A549 (cell line): ENCODE measurements at regions not wholly inside any gene's neighbourhood (a gene's known extent, or its start where the extent isn't known, plus 50 kb on each side); places are given as distances from the start of the nearest gene placed in this dataset.

Experiments used
- ATAC-seq, 2 experiments: fragments of 200-7000 bp in 1 of 2; fragments of >200 bp in 1 of 2; cut with Nextera tagmentation in 1 of 2; cut with Tn5 transposase in 1 of 2; 3 replicates each; pipeline versions ENCODE4 v1.8.0 to v1.9.1; 2018 to 2020; ENCODE audit warnings: mild to moderate bottlenecking in 1 of 2, moderate library complexity in 1 of 2
- CTCF ChIA-PET: fragments of 300-600 bp; sonication (Branson Sonifier 250); formaldehyde crosslinking; extraction: SDS; loops from one replicate; lab custom pipeline; 2021; ENCODE audit warnings: antibody characterized with exemption, inconsistent platforms; lab: Yijun Ruan, JAX
- POLR2A ChIA-PET: fragments of 350-600 bp; formaldehyde crosslinking; extraction: SDS; loops from one replicate; lab custom pipeline; 2021; ENCODE audit warnings: antibody characterized with exemption, inconsistent platforms; lab: Yijun Ruan, JAX
- DNase-seq, 2 experiments: peaks; one replicate each; pipeline versions ENCODE4 v3.0.0 to v3.0.0-alpha.2; 2011 to 2016; ENCODE audit warnings: low read depth in 1 of 2, low spot score in 1 of 2
- FAIRE-seq: peaks from 2 replicates; lab custom pipeline; 2011; peaks lifted over from hg19 to GRCh38; lab: Jason Lieb, UNC
- H3K27ac ChIP-seq, 2 experiments: fragments of >200 bp; sonication (Bioruptor Twin); formaldehyde crosslinking; 3 replicates each; pipeline ENCODE4 v1.5.1; 2016 to 2017
- H3K4me1 ChIP-seq: fragments of >200 bp; sonication (Bioruptor Twin); formaldehyde crosslinking; 3 replicates; pipeline ENCODE4 v1.6.1; 2016
- H3K4me2 ChIP-seq: fragments of >200 bp; sonication (Bioruptor Twin); formaldehyde crosslinking; 3 replicates; pipeline ENCODE4 v1.6.1; 2016
- H3K4me3 ChIP-seq: fragments of >200 bp; sonication (Bioruptor Twin); formaldehyde crosslinking; 3 replicates; pipeline ENCODE4 v1.5.1; 2016
- H3K9me3 ChIP-seq: fragments of >200 bp; sonication (Bioruptor Twin); formaldehyde crosslinking; 3 replicates; pipeline ENCODE4 v1.6.1; 2016
- BHLHE40 ChIP-seq: IDR thresholded peaks from 2 replicates; pipeline ENCODE4 v1.6.1; 2012; ENCODE audit warnings: low read depth, low read length, inconsistent platforms
- CTCF ChIP-seq: fragments of >200 bp; sonication (Bioruptor Twin); formaldehyde crosslinking; IDR thresholded peaks from 3 replicates; pipeline ENCODE4 v1.5.1; 2016
- E2F6 ChIP-seq: IDR thresholded peaks from 2 replicates; pipeline ENCODE4 v1.6.1; 2012; ENCODE audit warnings: low read depth, borderline replicate concordance
- EP300 ChIP-seq, 2 experiments: fragments of >200 bp; sonication (Bioruptor Twin); formaldehyde crosslinking; IDR thresholded peaks; 2 replicates in 1 of 2; 3 replicates in 1 of 2; pipeline ENCODE4 v1.6.1; 2016 to 2017
- GATA3 ChIP-seq: IDR thresholded peaks from 2 replicates; pipeline ENCODE4 v1.6.1; 2012; ENCODE audit warnings: borderline replicate concordance
- HEYL ChIP-seq: fragments of 250-450 bp; sonication (Bioruptor Pico); IDR thresholded peaks from 2 replicates; pipeline ENCODE4 v1.8.0; 2021; ENCODE audit warnings: mild to moderate bottlenecking, moderate library complexity
- JUNB ChIP-seq: fragments of >200 bp; sonication (Bioruptor Twin); formaldehyde crosslinking; IDR thresholded peaks from 2 replicates; pipeline ENCODE4 v1.6.1; 2016
- MAFK ChIP-seq: fragments of 450-650 bp; IDR thresholded peaks from 2 replicates; pipeline ENCODE4 v1.6.1; 2014; ENCODE audit not compliant: partially characterized antibody
- MAX ChIP-seq: IDR thresholded peaks from 2 replicates; pipeline ENCODE4 v1.6.1; 2012
- MAZ ChIP-seq: fragments of 150-350 bp; IDR thresholded peaks from 2 replicates; pipeline ENCODE4 v1.6.1; 2014; ENCODE audit warnings: antibody characterized with exemption, low read depth, low read length, borderline replicate concordance
- MYC ChIP-seq: IDR thresholded peaks from 2 replicates; pipeline ENCODE4 v1.6.1; 2012; ENCODE audit warnings: mild to moderate bottlenecking, inconsistent platforms, low read length, improper control_type of control experiment, borderline replicate concordance
- NPAS2 ChIP-seq: fragments of 250-450 bp; sonication (Bioruptor Pico); IDR thresholded peaks from 2 replicates; pipeline ENCODE4 v1.8.0; 2022; ENCODE audit warnings: mild to moderate bottlenecking, moderate library complexity, borderline replicate concordance
- RARB ChIP-seq: fragments of 250-450 bp; sonication (Bioruptor Pico); IDR thresholded peaks from 2 replicates; pipeline ENCODE4 v1.8.0; 2021; ENCODE audit warnings: mild to moderate bottlenecking, moderate library complexity
- RNF2 ChIP-seq: fragments of 200-600 bp; sonication (generic); IDR thresholded peaks from 2 replicates; pipeline ENCODE4 v1.6.1; 2016; ENCODE audit warnings: low read depth, mild to moderate bottlenecking, antibody characterized with exemption, moderate library complexity, borderline replicate concordance
- ZSCAN20 ChIP-seq: fragments of 250-450 bp; sonication (Bioruptor Pico); IDR thresholded peaks from 2 replicates; pipeline ENCODE4 v1.8.0; 2022; ENCODE audit warnings: mild to moderate bottlenecking, moderate library complexity
- WGBS: methylation state at CpG from one replicate; pipeline ENCODE4 v1.1.6; 2017; ENCODE audit errors: missing lambda C conversion rate; 5-methylcytosine and 5-hydroxymethylcytosine counted together
- TF ChIP-seq, protein P1 (sequence below): fragments of 150-350 bp; IDR thresholded peaks from 2 replicates; pipeline ENCODE4 v1.6.1; 2014; ENCODE audit warnings: low read depth, mild to moderate bottlenecking, low read length

- CTCF ChIA-PET, result no interaction called here
Measured at GRCh38 chr4:14091531-14091930, 464.0 kb upstream of the BOD1L1 start.

GRCh38 chr4:14091966-14092365 lies 464.4 kb upstream of the BOD1L1 start:
- H3K9me3 ChIP-seq, result 0 out of 3 replicates have a peak, but pooled peaks cover 3% of the 10 kb centered on the region
- H3K4me2 ChIP-seq, result no peak overlapping the region
- 25% methylated on average over 2 of the region's 2 CpGs for WGBS
- no peak overlapping the region for H3K27ac ChIP-seq
- DNase-seq, result no peak
- TF ChIP-seq RNF2, result no peak
- no peak for TF ChIP-seq E2F6
- no peak for TF ChIP-seq ZSCAN20
- no peak for TF ChIP-seq GATA3
- TF ChIP-seq BHLHE40, result no peak
- TF ChIP-seq, all 56 proteins: peak for 0
- ChIA-PET CTCF (no interaction called here), POLR2A (no interaction called here)
- Histone ChIP-seq H3K4me3 (no peak overlapping the region), H3K4me1 (no peaks in the 10 kb centered on the region; the same call in 2 of the 3 replicates)
- no peak for FAIRE-seq
- ATAC-seq, result no peak

More at GRCh38 chr4:14091531-14091930, 464.0 kb upstream of the BOD1L1 start:
- POLR2A ChIA-PET, result no interaction called here
- Histone ChIP-seq H3K4me2 (no peak overlapping the region), H3K4me1 (no peaks in the 10 kb centered on the region; the same call in 2 of the 3 replicates), H3K27ac (no peak overlapping the region), H3K4me3 (no peak overlapping the region), H3K9me3 (0 out of 3 replicates have a peak, but pooled peaks cover 3% of the 10 kb centered on the region)
- no peak for DNase-seq
- FAIRE-seq, result no peak
- ATAC-seq, result no peak
- TF ChIP-seq MAX (no peak), GATA3 (no peak), ZSCAN20 (no peak)
- TF ChIP-seq, protein P1, sequence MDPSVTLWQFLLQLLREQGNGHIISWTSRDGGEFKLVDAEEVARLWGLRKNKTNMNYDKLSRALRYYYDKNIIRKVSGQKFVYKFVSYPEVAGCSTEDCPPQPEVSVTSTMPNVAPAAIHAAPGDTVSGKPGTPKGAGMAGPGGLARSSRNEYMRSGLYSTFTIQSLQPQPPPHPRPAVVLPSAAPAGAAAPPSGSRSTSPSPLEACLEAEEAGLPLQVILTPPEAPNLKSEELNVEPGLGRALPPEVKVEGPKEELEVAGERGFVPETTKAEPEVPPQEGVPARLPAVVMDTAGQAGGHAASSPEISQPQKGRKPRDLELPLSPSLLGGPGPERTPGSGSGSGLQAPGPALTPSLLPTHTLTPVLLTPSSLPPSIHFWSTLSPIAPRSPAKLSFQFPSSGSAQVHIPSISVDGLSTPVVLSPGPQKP, result no peak

DNA sequence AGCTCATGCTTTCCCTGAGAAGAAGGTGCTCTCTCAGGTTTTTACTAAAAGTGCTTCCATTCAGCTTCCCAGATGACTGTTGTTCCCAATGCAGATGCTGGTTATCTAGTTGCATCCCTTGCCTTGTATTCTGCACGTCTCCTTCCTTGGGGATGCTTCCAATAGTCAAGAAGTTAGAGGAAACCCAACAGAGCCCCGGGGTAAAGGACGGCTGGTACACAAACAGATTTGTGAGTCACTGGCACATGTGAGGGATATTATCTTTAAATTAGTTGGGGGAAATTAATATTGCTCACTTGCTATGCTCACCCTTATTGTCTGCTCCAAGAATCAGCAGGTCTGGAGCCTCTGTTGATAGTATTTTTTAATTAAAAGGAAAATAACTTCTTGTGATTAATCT lies 465.2 kb upstream of the BOD1L1 start:
- H3K4me2 ChIP-seq, result no peak overlapping the region
- H3K4me3 ChIP-seq, result no peak overlapping the region
- no peaks in the 10 kb centered on the region; the same call in 2 of the 3 replicates for H3K4me1 ChIP-seq
- ATAC-seq (no peak), FAIRE-seq (no peak), DNase-seq (no peak)
- no peak overlapping the region for H3K27ac ChIP-seq
- 68% methylated on average over 3 of the region's 3 CpGs for WGBS
- POLR2A ChIA-PET, result no interaction called here
- TF ChIP-seq NPAS2 (CRISPR knock-in tag), result no peak
- CTCF ChIA-PET, result no interaction called here
- H3K9me3 ChIP-seq, result 0 out of 3 replicates have a peak, but pooled peaks cover 3% of the 10 kb centered on the region

- POLR2A ChIA-PET, result no interaction called here
- DNase-seq (no peak), ATAC-seq (no peak), FAIRE-seq (no peak)
- WGBS, result 89% methylated on average over 1 of the region's 1 CpG
- CTCF ChIA-PET, result no interaction called here
- Histone ChIP-seq H3K4me1 (no peaks in the 10 kb centered on the region; the same call in 2 of the 3 replicates), H3K4me2 (no peak overlapping the region), H3K9me3 (0 out of 3 replicates have a peak, but pooled peaks cover 3% of the 10 kb centered on the region), H3K4me3 (no peak overlapping the region), H3K27ac (no peak overlapping the region)
- no peak for TF ChIP-seq RARB (CRISPR knock-in tag)
- no peak for TF ChIP-seq MAFK
- TF ChIP-seq EP300 (IDR thresholded peaks at IDR 0.05), result no peak
- no peak for TF ChIP-seq ZSCAN20
- no peak for TF ChIP-seq MYC
- TF ChIP-seq MAZ, result no peak
- TF ChIP-seq JUNB, result no peak
- no peak for TF ChIP-seq CTCF
- TF ChIP-seq, protein P1, result no peak
- no peak for TF ChIP-seq HEYL (CRISPR knock-in tag)
Measured at GRCh38 chr4:14095831-14096230, 468.3 kb upstream of the BOD1L1 start.
